HepG2 (cell line): ENCODE measurements at regions not wholly inside any gene's neighbourhood (a gene's known extent, or its start where the extent isn't known, plus 50 kb on each side); places are given as distances from the start of the nearest gene placed in this dataset.

Experiments used
- BHLHE40 ChIP-seq: IDR thresholded peaks from 2 replicates; pipeline ENCODE4 v1.6.1; 2011; ENCODE audit warnings: low read length, improper control_type of control experiment
- CTCF ChIP-seq: sonication (generic); formaldehyde crosslinking; IDR thresholded peaks from 2 replicates; pipeline ENCODE4 v1.5.0; 2020; ENCODE audit warnings: mild to moderate bottlenecking, missing genetic modification reagents, moderate library complexity
- FOXO4 ChIP-seq: sonication (generic); formaldehyde crosslinking; conservative IDR thresholded peaks from 2 replicates; pipeline ENCODE4 v1.8.1; 2023; ENCODE audit warnings: missing genetic modification reagents
- JDP2 ChIP-seq: sonication (generic); formaldehyde crosslinking; IDR thresholded peaks from 2 replicates; pipeline ENCODE4 v1.8.1; 2022; ENCODE audit warnings: missing genetic modification reagents, borderline replicate concordance
- JUNB ChIP-seq: sonication (generic); formaldehyde crosslinking; IDR thresholded peaks from 2 replicates; pipeline ENCODE4 v1.8.0; 2022; ENCODE audit warnings: missing genetic modification reagents, mild to moderate bottlenecking, borderline replicate concordance
- NFYB ChIP-seq: sonication (generic); formaldehyde crosslinking; IDR thresholded peaks from 2 replicates; pipeline ENCODE4 v1.4.0; 2020; ENCODE audit warnings: missing genetic modification reagents
- ZFAT ChIP-seq: sonication (generic); formaldehyde crosslinking; conservative IDR thresholded peaks from 2 replicates; pipeline ENCODE4 v1.8.1; 2023; ENCODE audit warnings: missing genetic modification reagents, inconsistent platforms
- ZNF570 ChIP-seq: sonication (generic); formaldehyde crosslinking; IDR thresholded peaks from 2 replicates; pipeline ENCODE4 v1.4.0; 2020; ENCODE audit warnings: mild to moderate bottlenecking, missing genetic modification reagents, borderline replicate concordance

- no peak for TF ChIP-seq CTCF (CRISPR knock-in tag)
- TF ChIP-seq BHLHE40: no peak
- no peak for TF ChIP-seq JUNB
- TF ChIP-seq FOXO4 (CRISPR knock-in tag): no peak
- TF ChIP-seq ZNF570 (CRISPR knock-in tag): no peak
- TF ChIP-seq JDP2 (CRISPR knock-in tag): no peak
- TF ChIP-seq ZFAT (CRISPR knock-in tag): no peak
- TF ChIP-seq NFYB: no peak
Observed at GRCh38 chr10:108822026-108822425, 1101.3 kb downstream of the XPNPEP1 start.
